ENCODE measurements at regions not wholly inside any gene's neighbourhood (a gene's known extent, or its start where the extent isn't known, plus 50 kb on each side); places are given as distances from the start of the nearest gene placed in this dataset.

- TF ChIP-seq CTCF (IDR thresholded peaks at IDR 0.05) = no peak
- Mint-ChIP-seq H3K27me3 (ENCODE audit: unreplicated experiment) (peaks cover 5% of the 10 kb centered on the region), H3K27ac (ENCODE audit: unreplicated experiment) (no peak overlapping the region), H3K4me3 (ENCODE audit: unreplicated experiment) (no peak overlapping the region), H3K9me3 (ENCODE audit: unreplicated experiment) (no peaks in the 10 kb centered on the region), H3K36me3 (ENCODE audit: unreplicated experiment) (no peaks in the 10 kb centered on the region), H3K4me1 (ENCODE audit: unreplicated experiment) (no peaks in the 10 kb centered on the region)
- DNase-seq (ENCODE audit: extremely low spot score, unreplicated experiment) = no peak
These were observed 131.3 kb upstream of the NRP1 start for GRCh38 chr10:33465747-33466146.

- Mint-ChIP-seq H3K4me1 (ENCODE audit: unreplicated experiment) (no peaks in the 10 kb centered on the region), H3K27ac (ENCODE audit: unreplicated experiment) (no peak overlapping the region), H3K27me3 (ENCODE audit: unreplicated experiment) (peaks cover 5% of the 10 kb centered on the region), H3K36me3 (ENCODE audit: unreplicated experiment) (no peaks in the 10 kb centered on the region), H3K4me3 (ENCODE audit: unreplicated experiment) (no peak overlapping the region), H3K9me3 (ENCODE audit: unreplicated experiment) (no peaks in the 10 kb centered on the region)
- no peak for TF ChIP-seq CTCF (IDR thresholded peaks at IDR 0.05)
- no peak for DNase-seq (ENCODE audit: extremely low spot score, unreplicated experiment)
These were observed 128.5 kb upstream of the NRP1 start for GRCh38 chr10:33463011-33463410.

- no peak overlapping the region for H3K27ac Mint-ChIP-seq (ENCODE audit: unreplicated experiment)
- H3K27me3 Mint-ChIP-seq (ENCODE audit: unreplicated experiment) = peaks cover 4% of the 10 kb centered on the region
- no peak for TF ChIP-seq CTCF (IDR thresholded peaks at IDR 0.05)
- no peak for DNase-seq (ENCODE audit: extremely low spot score, unreplicated experiment)
- no peak overlapping the region for H3K4me3 Mint-ChIP-seq (ENCODE audit: unreplicated experiment)
- H3K9me3 Mint-ChIP-seq (ENCODE audit: unreplicated experiment) = no peaks in the 10 kb centered on the region
- H3K4me1 Mint-ChIP-seq (ENCODE audit: unreplicated experiment) = no peaks in the 10 kb centered on the region
- no peaks in the 10 kb centered on the region for H3K36me3 Mint-ChIP-seq (ENCODE audit: unreplicated experiment)
These were observed 126.8 kb upstream of the NRP1 start for GRCh38 chr10:33461295-33461640.

GRCh38 chr10:33460505-33461294, 126.2 kb upstream of the NRP1 start:
- Mint-ChIP-seq H3K27ac (ENCODE audit: unreplicated experiment) (no peak overlapping the region), H3K9me3 (ENCODE audit: unreplicated experiment) (no peaks in the 10 kb centered on the region), H3K4me3 (ENCODE audit: unreplicated experiment) (no peak overlapping the region), H3K27me3 (ENCODE audit: unreplicated experiment) (no peaks in the 10 kb centered on the region), H3K4me1 (ENCODE audit: unreplicated experiment) (no peaks in the 10 kb centered on the region), H3K36me3 (ENCODE audit: unreplicated experiment) (no peaks in the 10 kb centered on the region)
- TF ChIP-seq CTCF (IDR thresholded peaks at IDR 0.05) = no peak
- no peak for DNase-seq (ENCODE audit: extremely low spot score, unreplicated experiment)

GRCh38 chr10:33459602-33460001, 125.1 kb upstream of the NRP1 start:
- no peaks in the 10 kb centered on the region for H3K36me3 Mint-ChIP-seq (ENCODE audit: unreplicated experiment)
- no peak overlapping the region for H3K4me3 Mint-ChIP-seq (ENCODE audit: unreplicated experiment)
- no peak overlapping the region for H3K27ac Mint-ChIP-seq (ENCODE audit: unreplicated experiment)
- no peak for DNase-seq (ENCODE audit: extremely low spot score, unreplicated experiment)
- no peaks in the 10 kb centered on the region for H3K9me3 Mint-ChIP-seq (ENCODE audit: unreplicated experiment)
- no peaks in the 10 kb centered on the region for H3K4me1 Mint-ChIP-seq (ENCODE audit: unreplicated experiment)
- no peaks in the 10 kb centered on the region for H3K27me3 Mint-ChIP-seq (ENCODE audit: unreplicated experiment)
- TF ChIP-seq CTCF (IDR thresholded peaks at IDR 0.05) = no peak

Data from osteocyte (in vitro differentiated cells).